ENCODE measurements at regions not wholly inside any gene's neighbourhood (a gene's known extent, or its start where the extent isn't known, plus 50 kb on each side); places are given as distances from the start of the nearest gene placed in this dataset.

GRCh38 chr13:74300162-74300561 lies 166.0 kb upstream of the KLF12 start:
- no peak for TF ChIP-seq CTCF (IDR thresholded peaks at IDR 0.05)
- no peak for TF ChIP-seq POLR2A (IDR thresholded peaks at IDR 0.05)

Data from ovary (tissue), 3 donors.